SK-MEL-5 (cell line): ENCODE measurements at regions not wholly inside any gene's neighbourhood (a gene's known extent, or its start where the extent isn't known, plus 50 kb on each side); places are given as distances from the start of the nearest gene placed in this dataset.

ENCODE experiments used
- DNase-seq: peaks from one replicate; pipeline ENCODE4 v3.0.0-alpha.2; 2016; ENCODE audit warnings: low read depth, low spot score
- in situ Hi-C: cut with HindIII; loops from 2 replicates; pipeline ENCODE4 v1.10.0; 2016; ENCODE audit warnings: low sequenced_read_pairs, high pct_unique_total_duplicates, low pct_unique_long_range_greater_than_20kb

GRCh38 chr20:8935878-8936277 is 133.0 kb upstream of the PLCB4 start:
- in situ Hi-C loops = no loop called here
- no peak for DNase-seq

GRCh38 chr20:8938532-8938931 is 130.4 kb upstream of the PLCB4 start:
- DNase-seq = no peak
- in situ Hi-C loops = no loop called here

- DNase-seq = no peak
- in situ Hi-C loops = no loop called here
Observed at GRCh38 chr20:8940326-8940725, 128.6 kb upstream of the PLCB4 start.

GRCh38 chr20:8943631-8944030 is 125.3 kb upstream of the PLCB4 start:
- in situ Hi-C loops = no loop called here
- DNase-seq = no peak

DNA sequence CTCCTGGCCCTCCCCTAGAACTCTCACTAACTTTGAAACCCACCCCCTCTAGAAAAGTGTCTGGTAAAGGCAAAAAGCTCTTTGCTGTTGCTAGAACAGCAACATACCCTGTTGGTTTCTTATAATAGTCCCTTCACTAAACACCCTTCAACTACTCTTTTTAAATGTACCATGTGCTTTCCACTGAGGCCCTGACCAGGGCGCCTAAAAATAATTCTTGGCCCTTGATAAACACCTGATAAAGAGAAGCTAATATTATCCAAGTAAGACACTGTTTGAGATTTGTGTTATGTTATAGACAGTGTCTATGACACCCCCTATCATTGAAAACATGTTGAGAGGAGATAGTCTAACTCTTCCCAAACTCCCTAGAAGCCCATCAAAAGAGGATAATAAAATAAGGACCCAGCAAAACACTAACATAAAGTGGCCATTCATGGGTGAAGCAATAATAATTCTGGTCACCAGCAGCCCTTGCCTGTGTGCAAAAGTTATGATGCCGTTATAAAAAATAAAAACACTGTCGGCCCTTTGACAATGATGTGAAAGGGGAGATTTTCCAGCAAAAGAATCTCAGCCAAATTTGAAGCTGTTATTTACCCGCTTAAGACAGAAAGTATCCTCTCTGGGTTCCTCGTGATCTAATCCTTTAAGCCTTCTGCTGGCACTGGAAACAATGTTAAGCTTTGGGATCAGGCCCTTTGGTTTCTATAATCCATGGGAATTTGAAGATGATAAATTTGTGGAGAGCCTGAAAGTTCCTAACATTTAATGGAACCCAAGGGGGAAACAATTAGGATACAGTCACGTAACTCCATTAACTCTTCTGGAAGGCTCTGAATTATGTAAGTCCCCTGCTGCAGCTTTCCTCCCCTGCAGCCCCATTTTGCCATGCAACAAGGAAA is 122.6 kb upstream of the PLCB4 start:
- in situ Hi-C loops = no loop called here
- DNase-seq = peak; percentile 4

DNA sequence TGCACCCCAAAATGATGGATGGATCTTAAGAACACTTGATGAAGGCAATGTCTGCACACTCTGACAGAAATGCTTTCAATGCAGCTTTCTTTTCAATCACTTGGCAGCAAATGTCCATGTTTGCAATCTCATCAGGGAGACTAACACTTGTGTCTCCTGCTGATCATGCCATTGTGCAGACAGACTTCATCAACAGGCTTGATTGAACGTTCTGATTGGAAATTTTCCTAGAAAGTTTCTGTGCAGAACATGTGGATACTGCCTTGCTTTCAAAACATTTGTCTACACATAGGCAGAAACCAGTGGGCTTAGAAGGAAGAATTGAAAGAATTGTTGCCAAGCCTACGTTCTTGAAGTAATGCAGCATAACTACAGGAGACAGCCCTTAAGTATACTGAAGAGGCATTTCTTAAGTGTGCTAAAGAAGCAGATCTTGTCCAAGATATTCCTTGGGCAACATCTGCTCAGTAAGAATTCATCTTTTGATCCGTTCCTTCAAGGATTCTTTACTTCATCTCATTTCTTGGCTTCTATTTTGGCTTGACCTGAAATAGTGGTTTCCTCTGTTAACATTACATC is 120.4 kb upstream of the PLCB4 start:
- no peak for DNase-seq
- in situ Hi-C loops = no loop called here

- no peak for DNase-seq
- in situ Hi-C loops = no loop called here
Observed at GRCh38 chr20:8951164-8951563, 117.7 kb upstream of the PLCB4 start.

DNA sequence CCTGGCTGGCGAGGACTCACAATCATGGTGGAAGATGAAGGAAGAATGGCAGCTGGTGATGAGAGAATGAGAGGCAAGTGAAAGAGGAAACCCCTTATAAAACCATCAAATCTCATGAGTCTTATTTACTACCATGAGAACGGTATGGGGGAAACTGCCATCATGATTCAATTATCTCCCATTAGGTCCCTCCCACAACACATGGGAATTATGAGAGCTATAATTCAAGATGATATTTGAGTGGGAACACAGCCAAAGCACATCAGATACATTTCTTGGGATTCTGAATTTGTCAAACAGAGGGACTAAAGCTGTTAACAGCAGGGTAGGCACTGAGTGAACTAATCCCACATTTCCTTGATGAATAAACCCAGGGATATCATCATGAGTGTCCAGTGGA is 116.2 kb upstream of the PLCB4 start:
- no peak for DNase-seq
- in situ Hi-C loops = no loop called here

- in situ Hi-C loops = no loop called here
- DNase-seq = no peak
Observed at GRCh38 chr20:8953300-8953699, 115.6 kb upstream of the PLCB4 start.

DNA sequence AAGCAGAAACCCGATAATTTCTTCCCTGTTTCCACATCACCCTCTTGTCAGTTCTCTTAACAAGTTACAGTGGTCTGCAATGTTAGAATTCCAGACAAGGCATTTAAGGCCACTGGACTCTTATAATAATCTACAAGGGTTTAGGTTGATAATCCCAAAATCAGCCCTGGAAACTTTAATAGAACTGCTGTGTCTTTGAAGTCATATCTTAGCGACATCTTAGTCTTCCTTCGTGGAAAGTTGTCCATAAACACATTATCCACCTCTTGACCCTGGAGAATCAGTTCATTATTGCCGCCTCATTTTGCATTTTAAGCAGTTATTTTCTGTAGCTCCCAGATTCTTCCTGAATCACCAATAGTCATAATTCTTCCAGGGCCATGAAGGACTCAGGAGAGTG is 108.6 kb upstream of the PLCB4 start:
- no peak for DNase-seq
- in situ Hi-C loops = no loop called here

DNA sequence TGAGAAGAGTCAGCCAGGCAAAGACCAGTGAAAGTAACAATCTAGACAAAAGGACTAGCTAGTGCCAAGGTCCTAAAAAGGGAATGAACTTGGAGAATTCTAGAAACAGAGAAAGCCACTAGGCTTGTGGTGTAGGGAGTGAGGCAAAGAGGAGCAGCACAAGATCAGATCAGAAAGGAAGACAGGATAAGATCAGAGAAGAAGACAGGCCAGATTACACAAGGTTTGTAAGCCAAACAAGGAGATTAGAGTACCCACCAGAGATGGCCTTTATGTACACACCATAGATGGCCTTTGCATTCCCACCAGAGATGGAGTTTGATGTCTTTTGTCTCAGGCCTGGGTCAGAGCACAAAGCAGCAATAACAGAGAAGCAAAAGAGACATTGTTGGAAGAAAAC is 105.6 kb upstream of the PLCB4 start:
- no peak for DNase-seq
- in situ Hi-C loops = no loop called here

- peak; percentile 16 for DNase-seq
- in situ Hi-C loops = no loop called here
Observed at GRCh38 chr20:8964959-8965562, 103.8 kb upstream of the PLCB4 start.

- DNase-seq = no peak
- in situ Hi-C loops = no loop called here
Observed at GRCh38 chr20:8967641-8968245, 101.1 kb upstream of the PLCB4 start.

- in situ Hi-C loops = no loop called here
- no peak for DNase-seq
Observed at GRCh38 chr20:8969146-8969583, 99.7 kb upstream of the PLCB4 start.

GRCh38 chr20:8971669-8972316 is 97.1 kb upstream of the PLCB4 start:
- DNase-seq = no peak
- in situ Hi-C loops = no loop called here

GRCh38 chr20:8972963-8973705 is 95.8 kb upstream of the PLCB4 start:
- no peak for DNase-seq
- in situ Hi-C loops = no loop called here

DNA sequence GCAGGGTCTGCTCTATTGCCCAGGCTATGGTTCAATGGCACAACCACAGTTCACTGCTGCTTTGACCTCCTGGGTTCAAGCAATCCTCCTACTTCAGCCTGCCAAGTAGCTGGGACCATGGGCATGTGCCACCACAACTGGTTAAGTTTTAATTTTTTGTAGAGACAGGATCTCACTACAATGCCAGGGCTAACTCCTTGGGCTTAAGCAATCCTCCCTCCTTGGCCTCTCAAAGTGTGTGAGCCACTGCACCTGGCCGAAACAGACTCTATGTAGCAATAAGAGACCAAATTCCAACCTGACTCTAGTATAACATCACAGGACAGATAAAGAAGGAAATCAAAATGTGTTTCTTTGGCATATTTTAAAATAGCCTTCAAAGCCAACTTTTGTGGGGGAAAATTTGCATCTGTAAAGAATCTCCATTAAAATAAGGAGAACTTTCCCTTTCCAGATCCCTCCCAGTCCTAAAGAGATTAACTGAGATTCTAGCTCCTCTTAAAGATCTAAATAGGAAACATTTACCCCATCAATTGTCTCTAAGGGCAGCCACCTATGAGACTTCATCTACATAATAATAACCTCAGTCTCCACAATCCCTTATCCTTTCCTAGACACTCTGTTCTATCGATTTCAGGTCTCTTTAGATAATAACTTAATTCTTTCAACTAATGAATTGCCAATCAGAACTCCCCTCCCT is 94.7 kb upstream of the PLCB4 start:
- in situ Hi-C loops = no loop called here
- DNase-seq = no peak
